Body of pancreas (tissue), 4 donors: ENCODE measurements at regions not wholly inside any gene's neighbourhood (a gene's known extent, or its start where the extent isn't known, plus 50 kb on each side); places are given as distances from the start of the nearest gene placed in this dataset.
A peak's percentile ranks its signal among the peaks of the same experiment; 100 is the strongest.

Source experiments
- ATAC-seq: fragments of 150-250 bp; one replicate; pipeline ENCODE4 v1.9.1; 2016
- DNase-seq, 4 donors: peaks; one replicate each; pipeline ENCODE4 v3.0.0-alpha.2; 2019
- H3K27ac ChIP-seq, 4 donors: fragments of 200-600 bp; sonication (generic); 1 replicate in 3 of 4; 2 replicates in 1 of 4; pipeline versions ENCODE4 v1.5.1 to v1.6.1; 2016 to 2019; ENCODE audit warnings: mild to moderate bottlenecking in 1 of 4, mixed read lengths in 1 of 4, moderate library complexity in 1 of 4
- H3K27me3 ChIP-seq, 2 donors: fragments of 200-600 bp; sonication (generic); one replicate each; pipeline ENCODE4 v1.6.0; 2016; ENCODE audit warnings: mild to moderate bottlenecking in 1 of 2
- H3K36me3 ChIP-seq, 2 donors: fragments of 200-600 bp; sonication (generic); replicated peaks in 1 of 2; 2 replicates each; pipeline ENCODE4 v1.5.1; 2016; ENCODE audit warnings: low read depth in 2 of 2; ENCODE audit not compliant: insufficient read depth in 1 of 2
- H3K4me1 ChIP-seq: fragments of 200-600 bp; sonication (generic); one replicate; pipeline ENCODE4 v1.6.0; 2016
- H3K4me3 ChIP-seq, 2 donors: fragments of 200-600 bp; sonication (generic); 1 replicate in 1 of 2; 2 replicates in 1 of 2; pipeline ENCODE4 v1.5.1; 2016 to 2019
- H3K9me3 ChIP-seq, 3 donors: fragments of 200-600 bp; sonication (generic); 1 replicate in 2 of 3; 2 replicates in 1 of 3; pipeline ENCODE4 v1.5.1; 2016
- CTCF ChIP-seq, 7 experiments: fragments of 450-650 bp in 4 of 7; fragments of 200-600 bp in 3 of 7; sonication (generic) in 3 of 7; IDR thresholded peaks; one replicate each; pipeline ENCODE4 v1.5.1; 2016 to 2019; ENCODE audit warnings: antibody characterized with exemption in 7 of 7
- POLR2A ChIP-seq, 3 donors: fragments of 450-650 bp; IDR thresholded peaks; one replicate each; pipeline ENCODE4 v1.6.1; 2016; ENCODE audit warnings: antibody characterized with exemption in 3 of 3, mild to moderate bottlenecking in 2 of 3
- WGBS, 2 donors: methylation state at CpG; one replicate each; pipeline ENCODE4 v1.1.5; 2017; 5-methylcytosine and 5-hydroxymethylcytosine counted together
- intact Hi-C: fragments of 100-400 bp; cut with DNase I; formaldehyde crosslinking; loops from one replicate; pipeline ENCODE4 v1.15.1; 2023

GRCh38 chr22:49573109-49573765, 254.4 kb downstream of the BRD1 start:
- H3K4me1 ChIP-seq, result no peaks in the 10 kb centered on the region
- no peaks in the 10 kb centered on the region for H3K9me3 ChIP-seq
- no peak overlapping the region for H3K27ac ChIP-seq
- 73 to 81% methylated on average over 11 of the region's 11 CpGs for WGBS, 2 donors
- DNase-seq (no peak), ATAC-seq (no peak)
- H3K4me3 ChIP-seq, result no peak overlapping the region
- TF ChIP-seq POLR2A (IDR thresholded peaks at IDR 0.05), result no peak
- TF ChIP-seq CTCF (IDR thresholded peaks at IDR 0.05), result no peak
- intact Hi-C loops, result no loop called here
- H3K36me3 ChIP-seq, result no peaks in the 10 kb centered on the region
- H3K27me3 ChIP-seq, result no peaks in the 10 kb centered on the region

GRCh38 chr22:49571326-49571725, 256.3 kb downstream of the BRD1 start:
- H3K27ac ChIP-seq, result no peak overlapping the region
- no peak for TF ChIP-seq CTCF (IDR thresholded peaks at IDR 0.05)
- no peak for TF ChIP-seq POLR2A (IDR thresholded peaks at IDR 0.05)
- no peak overlapping the region for H3K4me3 ChIP-seq
- H3K4me1 ChIP-seq, result no peaks in the 10 kb centered on the region
- no peaks in the 10 kb centered on the region for H3K36me3 ChIP-seq
- ATAC-seq (no peak), DNase-seq (no peak)
- 52 to 61% methylated on average over 11 to 14 of the region's 14 CpGs for WGBS, 2 donors
- no peaks in the 10 kb centered on the region for H3K9me3 ChIP-seq
- intact Hi-C loops, result no loop called here
- no peaks in the 10 kb centered on the region for H3K27me3 ChIP-seq

- Histone ChIP-seq H3K9me3 (no peaks in the 10 kb centered on the region), H3K4me3 (no peak overlapping the region), H3K36me3 (no peaks in the 10 kb centered on the region), H3K27me3 (no peaks in the 10 kb centered on the region), H3K27ac (no peak overlapping the region), H3K4me1 (no peaks in the 10 kb centered on the region)
- ATAC-seq (no peak), DNase-seq (peak in 1 of 4 donors; percentile 6)
- no peak for TF ChIP-seq POLR2A (IDR thresholded peaks at IDR 0.05)
- TF ChIP-seq CTCF (IDR thresholded peaks at IDR 0.05), result no peak
- 55 to 63% methylated on average over 11 to 20 of the region's 20 CpGs for WGBS, 2 donors
- intact Hi-C loops, result no loop called here
Observed at GRCh38 chr22:49570032-49570848, 257.4 kb downstream of the BRD1 start.

- peak in 1 of 4 donors; percentile 6 for DNase-seq
- no peak overlapping the region for H3K4me3 ChIP-seq
- intact Hi-C loops, result no loop called here
- TF ChIP-seq CTCF (IDR thresholded peaks at IDR 0.05) (no peak), POLR2A (IDR thresholded peaks at IDR 0.05) (no peak)
- no peaks in the 10 kb centered on the region for H3K27me3 ChIP-seq
- no peaks in the 10 kb centered on the region for H3K9me3 ChIP-seq
- no peaks in the 10 kb centered on the region for H3K4me1 ChIP-seq
- no peaks in the 10 kb centered on the region for H3K36me3 ChIP-seq
- ATAC-seq, result no peak
- H3K27ac ChIP-seq, result no peak overlapping the region
- WGBS, 2 donors, result 53 to 56% methylated on average over 10 to 37 of the region's 37 CpGs
Observed at GRCh38 chr22:49569286-49570031, 258.2 kb downstream of the BRD1 start.
